COLO829 (cell line): ENCODE measurements at regions not wholly inside any gene's neighbourhood (a gene's known extent, or its start where the extent isn't known, plus 50 kb on each side); places are given as distances from the start of the nearest gene placed in this dataset.
"Not testable (repeated sequence)": the region's sequence is repeated elsewhere in the genome, so short reads cannot be mapped to it uniquely, and the experiment has no call there.

Experiments
- DNase-seq: peaks from one replicate; pipeline ENCODE4 v3.0.0; 2012; ENCODE audit warnings: low spot score

GRCh38 chr1:219726480-219727272 is 113.8 kb upstream of the ZC3H11B start:
- no peak for DNase-seq

GRCh38 chr1:219724440-219724839 is 111.5 kb upstream of the ZC3H11B start:
- DNase-seq: no peak

GRCh38 chr1:219717536-219717935 is 104.6 kb upstream of the ZC3H11B start:
- no peak for DNase-seq

GRCh38 chr1:219716611-219717114 is 103.8 kb upstream of the ZC3H11B start:
- no peak for DNase-seq

- DNase-seq: peak; percentile 56
Observed at GRCh38 chr1:219713981-219714381, 101.1 kb upstream of the ZC3H11B start.

- DNase-seq: no peak
Observed at GRCh38 chr1:219712506-219712905, 99.6 kb upstream of the ZC3H11B start.

- DNase-seq: peak; percentile 97
Observed at GRCh38 chr1:219710529-219711194, 97.8 kb upstream of the ZC3H11B start.

- DNase-seq: no peak
Observed at GRCh38 chr1:219708919-219709543, 96.1 kb upstream of the ZC3H11B start.

GRCh38 chr1:219707885-219708284 is 95.0 kb upstream of the ZC3H11B start:
- not testable (repeated sequence) for DNase-seq

- not testable (repeated sequence) for DNase-seq
Observed at GRCh38 chr1:219704331-219704730, 91.4 kb upstream of the ZC3H11B start.

GRCh38 chr1:219703368-219703639 is 90.4 kb upstream of the ZC3H11B start:
- DNase-seq: no peak

GRCh38 chr1:219701476-219701875 is 88.6 kb upstream of the ZC3H11B start:
- no peak for DNase-seq

- no peak for DNase-seq
Observed at GRCh38 chr1:219699870-219700269, 87.0 kb upstream of the ZC3H11B start.

- DNase-seq: no peak
Observed at GRCh38 chr1:219697682-219698081, 84.8 kb upstream of the ZC3H11B start.

- DNase-seq: no peak
Observed at GRCh38 chr1:219692981-219693380, 80.1 kb upstream of the ZC3H11B start.

GRCh38 chr1:219689774-219690173 is 76.9 kb upstream of the ZC3H11B start:
- no peak for DNase-seq

GRCh38 chr1:219687779-219688178 is 74.9 kb upstream of the ZC3H11B start:
- DNase-seq: no peak

- DNase-seq: peak; percentile 89
Observed at GRCh38 chr1:219686171-219686570, 73.3 kb upstream of the ZC3H11B start.

- no peak for DNase-seq
Observed at GRCh38 chr1:219682788-219683187, 69.9 kb upstream of the ZC3H11B start.

- peak; percentile 81 for DNase-seq
Observed at GRCh38 chr1:219681876-219682275, 69.0 kb upstream of the ZC3H11B start.

- DNase-seq: no peak
Observed at GRCh38 chr1:219676012-219676765, 63.3 kb upstream of the ZC3H11B start.

- DNase-seq: no peak
Observed at GRCh38 chr1:219670426-219671149, 57.7 kb upstream of the ZC3H11B start.
